Mucosa of descending colon (tissue), 3 donors: ENCODE measurements at regions not wholly inside any gene's neighbourhood (a gene's known extent, or its start where the extent isn't known, plus 50 kb on each side); places are given as distances from the start of the nearest gene placed in this dataset.

ENCODE experiments used
- ATAC-seq: fragments of 200-7000 bp; cut with Tn5 transposase; one replicate; pipeline ENCODE4 v1.9.1; 2020; ENCODE audit warnings: mild to moderate bottlenecking, moderate library complexity
- DNase-seq, 3 donors: peaks; one replicate each; pipeline ENCODE4 v3.0.0-alpha.2; 2020
- H3K36me3 ChIP-seq: fragments of 200-600 bp; one replicate; pipeline ENCODE4 v1.8.0; 2021; ENCODE audit warnings: low read depth, mild to moderate bottlenecking
- H3K4me1 ChIP-seq: fragments of 200-600 bp; one replicate; pipeline ENCODE4 v1.8.0; 2021; ENCODE audit warnings: low read depth, mild to moderate bottlenecking
- H3K4me3 ChIP-seq: fragments of 200-600 bp; one replicate; pipeline ENCODE4 v1.8.0; 2021; ENCODE audit warnings: mild to moderate bottlenecking
- H3K9me3 ChIP-seq: fragments of 200-600 bp; one replicate; pipeline ENCODE4 v1.8.0; 2021; ENCODE audit warnings: mild to moderate bottlenecking
- CTCF ChIP-seq: fragments of 200-600 bp; IDR thresholded peaks from one replicate; pipeline ENCODE4 v1.8.0; 2022; ENCODE audit warnings: antibody characterized with exemption, mild to moderate bottlenecking
- intact Hi-C, 2 donors: fragments of 100-400 bp; cut with DNase I in 1 of 2; cut with micrococcal nuclease in 1 of 2; formaldehyde crosslinking; loops; one replicate each; pipeline versions ENCODE4 v1.11.0 to v1.11.1; 2022; cut with DNase I, micrococcal nuclease
- donor health status: DM: no; HTN: no; CAD: no; lungs with moderate emphysema.
- donor health status: DM: no; HTN: no; CAD: no.
- donor health status: DM: no; HTN: yes; CAD: no.

- intact Hi-C loops: no loop called here
- H3K4me3 ChIP-seq: no peak overlapping the region
- H3K9me3 ChIP-seq: peaks cover 43% of the 10 kb centered on the region
- H3K4me1 ChIP-seq: no peaks in the 10 kb centered on the region
- no peak for TF ChIP-seq CTCF
- ATAC-seq (no peak), DNase-seq (no peak)
- H3K36me3 ChIP-seq: no peaks in the 10 kb centered on the region
Observed at GRCh38 chr6:86255973-86256372, 613.3 kb upstream of the SYNCRIP start.

GRCh38 chr6:86251106-86251505 is 608.4 kb upstream of the SYNCRIP start:
- Histone ChIP-seq H3K4me3 (no peak overlapping the region), H3K9me3 (peaks cover 39% of the 10 kb centered on the region), H3K36me3 (no peaks in the 10 kb centered on the region), H3K4me1 (no peaks in the 10 kb centered on the region)
- intact Hi-C loops: no loop called here
- no peak for DNase-seq
- TF ChIP-seq CTCF: no peak
- no peak for ATAC-seq

DNA sequence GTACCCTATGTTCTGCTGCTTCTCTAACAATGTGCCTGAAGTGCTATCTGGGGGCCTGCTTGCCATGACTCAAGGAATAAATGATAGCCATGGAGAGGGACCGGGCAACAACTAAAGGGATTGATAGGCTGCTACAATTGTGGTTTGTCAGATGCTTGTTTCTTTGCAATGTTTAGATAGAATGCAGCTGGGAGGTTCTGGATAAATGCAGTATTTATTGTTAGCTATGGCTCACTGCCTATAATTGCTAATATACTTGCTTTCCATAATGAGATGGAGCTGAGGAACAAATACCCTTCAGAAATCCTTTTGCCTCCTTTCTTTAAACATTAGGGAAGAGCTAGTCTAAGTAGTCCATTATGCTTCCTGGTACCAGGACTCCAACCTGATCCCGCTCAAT is 575.2 kb upstream of the SYNCRIP start:
- H3K4me1 ChIP-seq: no peaks in the 10 kb centered on the region
- ATAC-seq: no peak

GRCh38 chr6:86215323-86215722 is 572.6 kb upstream of the SYNCRIP start:
- no peak for ATAC-seq
- Histone ChIP-seq H3K4me1 (no peaks in the 10 kb centered on the region), H3K9me3 (peaks cover 10% of the 10 kb centered on the region), H3K36me3 (no peaks in the 10 kb centered on the region), H3K4me3 (no peak overlapping the region)
- no peak for TF ChIP-seq CTCF
- intact Hi-C loops: loop anchor here in 1 of 2 donors (5.0 kb wide), 1 partner anchor 162 kb away; no protein-coding TSS in a partner anchor
- DNase-seq: no peak

More for the DNA sequence above, 575.2 kb upstream of the SYNCRIP start:
- intact Hi-C loops: loop anchor here in 1 of 2 donors (5.0 kb wide), 1 partner anchor 159 kb away; no protein-coding TSS in a partner anchor
- no peaks in the 10 kb centered on the region for H3K36me3 ChIP-seq
- TF ChIP-seq CTCF: no peak
- no peak for DNase-seq
- H3K4me3 ChIP-seq: no peak overlapping the region
- H3K9me3 ChIP-seq: peaks cover 15% of the 10 kb centered on the region

- Histone ChIP-seq H3K4me3 (no peak overlapping the region), H3K4me1 (no peaks in the 10 kb centered on the region), H3K36me3 (no peaks in the 10 kb centered on the region), H3K9me3 (peaks cover 15% of the 10 kb centered on the region)
- intact Hi-C loops: no loop called here
- no peak for TF ChIP-seq CTCF
- DNase-seq: no peak
- ATAC-seq: no peak
Observed at GRCh38 chr6:86205980-86206379, 563.3 kb upstream of the SYNCRIP start.

- Histone ChIP-seq H3K9me3 (peaks cover 14% of the 10 kb centered on the region), H3K4me1 (no peaks in the 10 kb centered on the region), H3K4me3 (no peak overlapping the region), H3K36me3 (no peaks in the 10 kb centered on the region)
- DNase-seq: no peak
- intact Hi-C loops: no loop called here
- TF ChIP-seq CTCF: no peak
- ATAC-seq: no peak
Observed at GRCh38 chr6:86203044-86203443, 560.4 kb upstream of the SYNCRIP start.
